ENCODE measurements at regions not wholly inside any gene's neighbourhood (a gene's known extent, or its start where the extent isn't known, plus 50 kb on each side); places are given as distances from the start of the nearest gene placed in this dataset.
"Not testable (repeated sequence)": the region's sequence is repeated elsewhere in the genome, so short reads cannot be mapped to it uniquely, and the experiment has no call there.

- DNase-seq: no peak
Measured at GRCh38 chr14:23694949-23695663, 58.9 kb downstream of the DHRS2 start.

GRCh38 chr14:23695664-23695999 lies 59.5 kb downstream of the DHRS2 start:
- DNase-seq: no peak

- DNase-seq: no peak
Measured at GRCh38 chr14:23696701-23697239, 60.6 kb downstream of the DHRS2 start.

- no peak for DNase-seq
Measured at GRCh38 chr14:23697680-23698079, 61.5 kb downstream of the DHRS2 start.

GRCh38 chr14:23702656-23703426 lies 66.7 kb downstream of the DHRS2 start:
- DNase-seq: no peak

- no peak for DNase-seq
Measured at GRCh38 chr14:23704890-23705289, 68.7 kb downstream of the DHRS2 start.

- no peak for DNase-seq
Measured at GRCh38 chr14:23707415-23707814, 71.3 kb downstream of the DHRS2 start.

GRCh38 chr14:23708343-23708742 lies 72.2 kb downstream of the DHRS2 start:
- DNase-seq: no peak

GRCh38 chr14:23709923-23710322 lies 73.8 kb downstream of the DHRS2 start:
- DNase-seq: no peak

GRCh38 chr14:23712287-23712686 lies 76.1 kb downstream of the DHRS2 start:
- DNase-seq: no peak

- DNase-seq: no peak
Measured at GRCh38 chr14:23719225-23719985, 83.2 kb downstream of the DHRS2 start.

GRCh38 chr14:23722675-23723074 lies 86.5 kb downstream of the DHRS2 start:
- no peak for DNase-seq

GRCh38 chr14:23723911-23724310 lies 87.7 kb downstream of the DHRS2 start:
- no peak for DNase-seq

GRCh38 chr14:23725528-23725927 lies 89.4 kb downstream of the DHRS2 start:
- DNase-seq: no peak

GRCh38 chr14:23725980-23726710 lies 90.0 kb downstream of the DHRS2 start:
- no peak for DNase-seq

GRCh38 chr14:23727566-23728335 lies 91.6 kb downstream of the DHRS2 start:
- no peak for DNase-seq

GRCh38 chr14:23728791-23729190 lies 92.6 kb downstream of the DHRS2 start:
- DNase-seq: no peak

GRCh38 chr14:23729720-23730387 lies 93.7 kb downstream of the DHRS2 start:
- DNase-seq: no peak

- no peak for DNase-seq
Measured at GRCh38 chr14:23735394-23735793, 99.2 kb downstream of the DHRS2 start.

GRCh38 chr14:23744368-23744767 lies 108.2 kb downstream of the DHRS2 start:
- not testable (repeated sequence) for DNase-seq

GRCh38 chr14:23750357-23750756 lies 114.2 kb downstream of the DHRS2 start:
- no peak for DNase-seq
